SU-DHL-6 (cell line): ENCODE measurements at regions not wholly inside any gene's neighbourhood (a gene's known extent, or its start where the extent isn't known, plus 50 kb on each side); places are given as distances from the start of the nearest gene placed in this dataset.

ENCODE experiments used
- H2AFZ ChIP-seq: fragments of 200-600 bp; sonication (generic); 2 replicates; pipeline ENCODE4 v1.6.1; 2014; ENCODE audit warnings: low read depth, mild to moderate bottlenecking, moderate library complexity, mixed read lengths, antibody characterized with exemption, low read length; ENCODE audit not compliant: severe bottlenecking
- H3F3A ChIP-seq: fragments of 200-600 bp; shearing (Covaris generic); 2 replicates; pipeline ENCODE4 v1.6.0; 2016; ENCODE audit warnings: antibody characterized with exemption, mild to moderate bottlenecking; ENCODE audit not compliant: insufficient read depth
- H3K27ac ChIP-seq: fragments of 200-600 bp; sonication (generic); 2 replicates; pipeline ENCODE4 v1.5.1; 2016; ENCODE audit warnings: low read depth, mild to moderate bottlenecking, low read length, moderate library complexity, mixed read lengths
- H3K27me3 ChIP-seq: fragments of 200-600 bp; sonication (generic), shearing (Covaris generic); 2 replicates; pipeline ENCODE4 v1.6.0; 2014; ENCODE audit warnings: mild to moderate bottlenecking, low read length
- H3K36me3 ChIP-seq: fragments of 200-600 bp; sonication (generic); 2 replicates; pipeline ENCODE4 v1.6.1; 2014; ENCODE audit warnings: mild to moderate bottlenecking, low read length, mixed read lengths
- H3K4me2 ChIP-seq: fragments of 300-600, 200-600 bp; shearing (Covaris generic), sonication (generic); 2 replicates; pipeline ENCODE4 v1.6.0; 2014; ENCODE audit warnings: low read length, low read depth, mild to moderate bottlenecking; ENCODE audit not compliant: poor library complexity, severe bottlenecking
- H3K4me3 ChIP-seq: fragments of 200-600 bp; sonication (generic); 2 replicates; pipeline ENCODE4 v1.5.1; 2014; ENCODE audit warnings: antibody characterized with exemption, low read length, mild to moderate bottlenecking, mixed read lengths; ENCODE audit not compliant: insufficient read depth, poor library complexity, severe bottlenecking
- H3K79me2 ChIP-seq: fragments of 200-600 bp; sonication (generic); 2 replicates; pipeline ENCODE4 v1.6.1; 2014; ENCODE audit warnings: mild to moderate bottlenecking, low read length, moderate library complexity; ENCODE audit not compliant: insufficient read depth
- H3K9ac ChIP-seq: fragments of 200-600 bp; sonication (generic); 2 replicates; pipeline ENCODE4 v1.7.0; 2014; ENCODE audit warnings: mild to moderate bottlenecking, low read length
- H3K9me2 ChIP-seq: fragments of 200-600 bp; sonication (generic); replicated peaks from 2 replicates; pipeline ENCODE4 v1.6.1; 2014; ENCODE audit warnings: low read length; ENCODE audit not compliant: insufficient read depth
- H3K9me3 ChIP-seq: fragments of 200-600 bp; sonication (generic); 2 replicates; pipeline ENCODE4 v1.6.1; 2014; ENCODE audit warnings: low read length, mixed read lengths; ENCODE audit not compliant: insufficient read depth
- H4K20me1 ChIP-seq: fragments of 200-600 bp; sonication (generic); 2 replicates; pipeline ENCODE4 v1.6.1; 2014; ENCODE audit warnings: low read depth, mild to moderate bottlenecking, antibody characterized with exemption, low read length, moderate library complexity, mixed read lengths
- EZH2phosphoT487 ChIP-seq: fragments of 200-600 bp; sonication (generic), shearing (Covaris generic); conservative IDR thresholded peaks from 2 replicates; pipeline ENCODE4 v1.6.1; 2018; ENCODE audit warnings: mild to moderate bottlenecking, antibody characterized with exemption, low read length, moderate library complexity, mixed read lengths
- TF ChIP-seq, protein P1 (sequence below): fragments of 200-600 bp; sonication (generic); IDR thresholded peaks from one replicate; pipeline ENCODE4 v1.5.1; 2017; ENCODE audit warnings: antibody characterized with exemption, mild to moderate bottlenecking, low read length, moderate library complexity; ENCODE audit not compliant: insufficient read depth, poor library complexity, severe bottlenecking

DNA sequence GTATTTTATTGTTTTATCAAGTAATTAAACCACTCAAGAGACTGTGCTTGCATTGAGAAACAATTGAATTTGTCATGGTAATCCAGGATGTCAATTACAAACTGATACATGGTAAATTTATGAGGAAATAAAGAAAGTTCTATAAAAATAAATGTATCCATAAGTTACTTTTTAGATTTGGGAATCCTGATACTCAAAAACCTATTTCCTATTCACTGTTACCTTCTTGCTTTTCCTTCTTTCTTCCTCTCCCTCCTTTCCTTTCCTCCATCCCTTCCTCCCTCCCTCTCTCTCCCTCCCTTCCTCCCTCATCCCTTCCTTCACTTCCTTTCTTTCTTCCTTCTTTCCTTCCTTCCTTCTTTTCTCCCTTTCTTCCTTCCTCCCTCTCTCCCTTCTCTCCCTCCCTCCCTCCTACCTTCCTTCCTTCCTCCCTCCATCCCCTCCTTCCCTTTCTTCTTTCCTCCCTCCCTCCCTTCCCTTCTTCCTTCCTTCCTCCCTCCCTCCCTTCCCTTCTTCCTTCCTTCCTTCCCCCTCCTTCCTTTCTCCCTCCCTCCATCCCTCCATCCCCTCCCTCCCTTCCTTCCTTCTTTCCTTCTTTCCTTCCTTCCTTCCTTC is 1299.1 kb upstream of the ZEB2 start:
- TF ChIP-seq EZH2phosphoT487, result no peak
- TF ChIP-seq, protein P1, sequence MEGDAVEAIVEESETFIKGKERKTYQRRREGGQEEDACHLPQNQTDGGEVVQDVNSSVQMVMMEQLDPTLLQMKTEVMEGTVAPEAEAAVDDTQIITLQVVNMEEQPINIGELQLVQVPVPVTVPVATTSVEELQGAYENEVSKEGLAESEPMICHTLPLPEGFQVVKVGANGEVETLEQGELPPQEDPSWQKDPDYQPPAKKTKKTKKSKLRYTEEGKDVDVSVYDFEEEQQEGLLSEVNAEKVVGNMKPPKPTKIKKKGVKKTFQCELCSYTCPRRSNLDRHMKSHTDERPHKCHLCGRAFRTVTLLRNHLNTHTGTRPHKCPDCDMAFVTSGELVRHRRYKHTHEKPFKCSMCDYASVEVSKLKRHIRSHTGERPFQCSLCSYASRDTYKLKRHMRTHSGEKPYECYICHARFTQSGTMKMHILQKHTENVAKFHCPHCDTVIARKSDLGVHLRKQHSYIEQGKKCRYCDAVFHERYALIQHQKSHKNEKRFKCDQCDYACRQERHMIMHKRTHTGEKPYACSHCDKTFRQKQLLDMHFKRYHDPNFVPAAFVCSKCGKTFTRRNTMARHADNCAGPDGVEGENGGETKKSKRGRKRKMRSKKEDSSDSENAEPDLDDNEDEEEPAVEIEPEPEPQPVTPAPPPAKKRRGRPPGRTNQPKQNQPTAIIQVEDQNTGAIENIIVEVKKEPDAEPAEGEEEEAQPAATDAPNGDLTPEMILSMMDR, result no peak
- Histone ChIP-seq H4K20me1 (no peaks in the 10 kb centered on the region), H3F3A (no peaks in the 10 kb centered on the region), H3K9ac (no peak overlapping the region), H3K9me3 (no peaks in the 10 kb centered on the region), H3K79me2 (no peaks in the 10 kb centered on the region), H3K36me3 (no peaks in the 10 kb centered on the region), H3K9me2 (no peaks in the 10 kb centered on the region), H3K4me2 (no peak overlapping the region), H2AFZ (no peak overlapping the region), H3K27me3 (no peaks in the 10 kb centered on the region), H3K27ac (no peak overlapping the region), H3K4me3 (no peak overlapping the region)

DNA sequence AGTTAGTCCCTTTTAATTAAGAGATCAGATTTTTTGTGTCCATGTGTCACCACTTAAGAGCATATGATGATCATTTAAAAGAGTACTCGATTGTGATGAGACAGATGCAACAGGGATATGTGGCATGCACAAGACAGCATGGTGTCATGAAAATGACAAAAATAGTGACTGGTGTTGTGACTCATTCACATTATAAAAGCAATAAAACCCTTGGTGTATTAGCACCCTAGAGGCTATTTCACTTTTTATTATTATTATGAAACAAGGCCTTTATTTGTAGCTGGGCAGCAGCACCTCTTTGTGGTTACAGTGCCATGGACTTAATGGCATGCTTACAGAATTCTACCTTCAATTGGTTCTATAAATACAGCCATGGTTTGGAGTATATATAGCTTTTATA is 1296.0 kb upstream of the ZEB2 start:
- Histone ChIP-seq H2AFZ (no peak overlapping the region), H4K20me1 (no peaks in the 10 kb centered on the region), H3K4me2 (no peak overlapping the region), H3K36me3 (no peaks in the 10 kb centered on the region), H3K9ac (no peak overlapping the region), H3K27ac (no peak overlapping the region), H3K9me2 (no peaks in the 10 kb centered on the region), H3F3A (no peaks in the 10 kb centered on the region), H3K4me3 (no peak overlapping the region), H3K79me2 (no peaks in the 10 kb centered on the region), H3K27me3 (no peaks in the 10 kb centered on the region), H3K9me3 (no peaks in the 10 kb centered on the region)
- no peak for TF ChIP-seq EZH2phosphoT487
- TF ChIP-seq, protein P1, result no peak

DNA sequence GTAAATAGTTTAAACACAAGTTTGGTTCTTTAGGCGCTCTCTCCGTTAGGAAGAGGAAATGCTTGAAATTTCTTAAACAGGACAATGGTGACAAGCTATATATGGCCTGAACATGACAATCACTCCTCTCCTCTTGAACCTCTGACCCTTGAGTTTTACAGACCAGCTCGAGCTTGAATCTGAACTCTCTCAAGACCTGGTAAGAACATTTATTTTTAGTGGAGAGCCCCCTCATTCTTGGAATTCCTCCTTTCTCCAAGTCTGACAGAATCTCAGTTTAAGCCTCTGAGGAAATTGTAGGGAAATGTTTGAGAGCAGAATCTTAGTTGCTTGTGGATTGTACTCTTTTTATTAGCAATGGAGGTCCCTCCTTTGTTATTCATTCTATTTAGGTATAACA is 1293.6 kb upstream of the ZEB2 start:
- Histone ChIP-seq H3K9ac (no peak overlapping the region), H3K27me3 (no peaks in the 10 kb centered on the region), H3K9me2 (no peaks in the 10 kb centered on the region), H3K79me2 (no peaks in the 10 kb centered on the region), H3K27ac (no peak overlapping the region), H2AFZ (no peak overlapping the region), H3K4me3 (no peak overlapping the region), H3F3A (no peaks in the 10 kb centered on the region), H4K20me1 (no peaks in the 10 kb centered on the region), H3K36me3 (no peaks in the 10 kb centered on the region), H3K9me3 (no peaks in the 10 kb centered on the region), H3K4me2 (no peak overlapping the region)
- TF ChIP-seq, protein P1, result no peak
- no peak for TF ChIP-seq EZH2phosphoT487
